ENCODE measurements at regions not wholly inside any gene's neighbourhood (a gene's known extent, or its start where the extent isn't known, plus 50 kb on each side); places are given as distances from the start of the nearest gene placed in this dataset.

GRCh38 chr9:11595756-11596155, 983.0 kb upstream of the PTPRD start:
- ChIA-PET POLR2A (no interaction called here), CTCF (no interaction called here)
- FAIRE-seq (no peak), DNase-seq (ENCODE audit: low read depth, low spot score) (no peak)
- H3K27ac ChIP-seq (ENCODE audit: insufficient read depth, low read depth, low read length): no peak overlapping the region
- dilution Hi-C loops (cut with MboI; ENCODE audit: extremely low pct_ligation_motif_present, low sequenced_read_pairs) (no loop called here), intact Hi-C loops (cut with micrococcal nuclease) (no loop called here)
- H3K27me3 ChIP-seq (ENCODE audit: control insufficient read depth in 2 of 2, insufficient read depth in 2 of 2, low read length in 2 of 2): no peaks in the 10 kb centered on the region
- no peaks in the 10 kb centered on the region for H4K20me1 ChIP-seq (replicated peaks; ENCODE audit: control insufficient read depth, extremely low read depth, insufficient read depth, low read length)
- no peaks in the 10 kb centered on the region for H3K79me2 ChIP-seq (ENCODE audit: control insufficient read depth, insufficient read depth, low read length)
- TF ChIP-seq CTCF (IDR thresholded peaks at IDR 0.05; ENCODE audit: extremely low read depth in 1 of 2, insufficient read depth in 1 of 2, low read depth in 1 of 2, low read length in 2 of 2): no peak
- no peak for TF ChIP-seq GATA2 (IDR thresholded peaks at IDR 0.05; ENCODE audit: insufficient read depth, insufficient read length, low read depth, low read length)
- no peak for TF ChIP-seq MYC (IDR thresholded peaks at IDR 0.05; ENCODE audit: low read depth, low read length)
- no peak for TF ChIP-seq POLR2AphosphoS5 (IDR thresholded peaks at IDR 0.05; ENCODE audit: insufficient read depth, low read depth, low read length)
- TF ChIP-seq POLR2A (IDR thresholded peaks at IDR 0.05; ENCODE audit: low read depth, low read length): no peak
- TF ChIP-seq FOS (IDR thresholded peaks at IDR 0.05; ENCODE audit: borderline replicate concordance, insufficient read depth, low read length): no peak
- no peak for TF ChIP-seq JUN (IDR thresholded peaks at IDR 0.05; ENCODE audit: borderline replicate concordance, insufficient read depth, insufficient read length, low read depth)
- TF ChIP-seq EZH2 (IDR thresholded peaks at IDR 0.05; ENCODE audit: borderline replicate concordance, low read depth, low read length, severe bottlenecking): no peak
- TF ChIP-seq MAX (IDR thresholded peaks at IDR 0.05; ENCODE audit: insufficient read depth, insufficient read length): no peak
- no peak overlapping the region for H2AFZ ChIP-seq (ENCODE audit: low read depth, low read length)
- no peak overlapping the region for H3K4me3 ChIP-seq (replicated peaks in 1 of 3; ENCODE audit: insufficient read depth in 1 of 3, low read depth in 1 of 3, low read length in 3 of 3)
- no peaks in the 10 kb centered on the region for H3K36me3 ChIP-seq (ENCODE audit: control insufficient read depth in 2 of 2, extremely low read depth in 1 of 2, insufficient read depth in 2 of 2, low read length in 2 of 2)
- no peaks in the 10 kb centered on the region for H3K9me3 ChIP-seq (replicated peaks; ENCODE audit: control insufficient read depth, insufficient read depth, low read length)
- BruUV-seq (replicated peaks): no TSS peak
- H3K9me1 ChIP-seq (replicated peaks; ENCODE audit: control insufficient read depth, extremely low read depth, insufficient read depth, low read length): no peaks in the 10 kb centered on the region
- no peak overlapping the region for H3K9ac ChIP-seq (replicated peaks; ENCODE audit: extremely low read depth, insufficient read depth, low read length)
- H3K4me2 ChIP-seq (ENCODE audit: insufficient read depth, low read length): no peak overlapping the region
- H3K4me1 ChIP-seq (ENCODE audit: control insufficient read depth, extremely low read depth, insufficient read depth, low read length): no peaks in the 10 kb centered on the region
